GM21423 (cell line): ENCODE measurements at regions not wholly inside any gene's neighbourhood (a gene's known extent, or its start where the extent isn't known, plus 50 kb on each side); places are given as distances from the start of the nearest gene placed in this dataset.
"Not testable (repeated sequence)": the region's sequence is repeated elsewhere in the genome, so short reads cannot be mapped to it uniquely, and the experiment has no call there.

Experiments used
- ATAC-seq: cut with Tn5 transposase; IDR thresholded peaks from one replicate; pipeline ENCODE4 v1.9.1; 2021; ENCODE audit warnings: mild to moderate bottlenecking, moderate library complexity; ENCODE audit not compliant: unreplicated experiment

GRCh38 chr4:32589097-32589496 lies 1868.9 kb downstream of the PCDH7 start:
- ATAC-seq = no peak

GRCh38 chr4:32589853-32590252 lies 1869.7 kb downstream of the PCDH7 start:
- ATAC-seq = no peak

- ATAC-seq = no peak
Observed at GRCh38 chr4:32597354-32597753, 1877.2 kb downstream of the PCDH7 start.

GRCh38 chr4:32601848-32602247 lies 1881.7 kb downstream of the PCDH7 start:
- ATAC-seq = no peak

- no peak for ATAC-seq
Observed at GRCh38 chr4:32607978-32608377, 1887.8 kb downstream of the PCDH7 start.

- ATAC-seq = no peak
Observed at GRCh38 chr4:32624943-32625603, 1904.9 kb downstream of the PCDH7 start.

- ATAC-seq = no peak
Observed at GRCh38 chr4:32625687-32626337, 1905.6 kb downstream of the PCDH7 start.

GRCh38 chr4:32631831-32632230 lies 1911.7 kb downstream of the PCDH7 start:
- no peak for ATAC-seq

- ATAC-seq = no peak
Observed at GRCh38 chr4:32633421-32633820, 1913.3 kb downstream of the PCDH7 start.

- ATAC-seq = no peak
Observed at GRCh38 chr4:32645653-32646052, 1925.5 kb downstream of the PCDH7 start.

GRCh38 chr4:32658019-32658418 lies 1937.8 kb downstream of the PCDH7 start:
- ATAC-seq = no peak

- ATAC-seq = no peak
Observed at GRCh38 chr4:32661229-32661628, 1941.1 kb downstream of the PCDH7 start.

GRCh38 chr4:32662803-32663202 lies 1942.6 kb downstream of the PCDH7 start:
- ATAC-seq = no peak

- no peak for ATAC-seq
Observed at GRCh38 chr4:32672359-32672758, 1952.2 kb downstream of the PCDH7 start.

- ATAC-seq = no peak
Observed at GRCh38 chr4:32680946-32681345, 1960.8 kb downstream of the PCDH7 start.

GRCh38 chr4:32684160-32684559 lies 1964.0 kb downstream of the PCDH7 start:
- no peak for ATAC-seq

- no peak for ATAC-seq
Observed at GRCh38 chr4:32686123-32686522, 1966.0 kb downstream of the PCDH7 start.

- no peak for ATAC-seq
Observed at GRCh38 chr4:32689518-32689917, 1969.3 kb downstream of the PCDH7 start.

- no peak for ATAC-seq
Observed at GRCh38 chr4:32697281-32697814, 1977.2 kb downstream of the PCDH7 start.

GRCh38 chr4:32700838-32701237 lies 1980.7 kb downstream of the PCDH7 start:
- no peak for ATAC-seq

- no peak for ATAC-seq
Observed at GRCh38 chr4:32706893-32707292, 1986.7 kb downstream of the PCDH7 start.

- not testable (repeated sequence) for ATAC-seq
Observed at GRCh38 chr4:32716090-32716620, 1996.0 kb downstream of the PCDH7 start.
